Upper lobe of left lung (tissue), 4 donors: ENCODE measurements at regions not wholly inside any gene's neighbourhood (a gene's known extent, or its start where the extent isn't known, plus 50 kb on each side); places are given as distances from the start of the nearest gene placed in this dataset.

Experiments
- POLR2A ChIP-seq, 4 donors: fragments of 450-650 bp; IDR thresholded peaks; one replicate each; pipeline ENCODE4 v1.5.1; 2016 to 2017; ENCODE audit warnings: antibody characterized with exemption in 4 of 4, mild to moderate bottlenecking in 2 of 4
- TF ChIP-seq, protein P1 (sequence below), 6 experiments: fragments of 450-650 bp in 4 of 6; fragments of 200-600 bp in 2 of 6; sonication (generic) in 2 of 6; IDR thresholded peaks; one replicate each; pipeline ENCODE4 v1.5.1; 2016 to 2019; ENCODE audit warnings: antibody characterized with exemption in 6 of 6

DNA sequence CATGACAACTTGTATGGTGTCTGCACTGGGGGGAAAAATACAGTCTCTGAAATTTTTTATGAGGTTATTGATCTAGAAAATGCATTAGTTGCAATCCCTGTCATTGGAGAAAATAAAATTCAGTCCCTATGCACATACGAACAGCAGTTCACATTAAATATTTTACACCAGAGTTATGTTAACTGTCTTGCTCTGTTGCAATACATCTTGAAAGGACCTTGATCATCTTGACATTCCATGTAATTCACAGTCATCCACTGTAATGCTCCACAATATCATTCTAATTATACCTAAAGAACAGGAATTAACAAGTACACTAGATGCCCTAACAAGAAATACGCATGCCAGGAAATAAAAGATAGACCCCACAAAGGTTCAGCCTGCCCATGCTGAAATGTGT, 934.6 kb upstream of the PCDH10 start:
- TF ChIP-seq, protein P1, sequence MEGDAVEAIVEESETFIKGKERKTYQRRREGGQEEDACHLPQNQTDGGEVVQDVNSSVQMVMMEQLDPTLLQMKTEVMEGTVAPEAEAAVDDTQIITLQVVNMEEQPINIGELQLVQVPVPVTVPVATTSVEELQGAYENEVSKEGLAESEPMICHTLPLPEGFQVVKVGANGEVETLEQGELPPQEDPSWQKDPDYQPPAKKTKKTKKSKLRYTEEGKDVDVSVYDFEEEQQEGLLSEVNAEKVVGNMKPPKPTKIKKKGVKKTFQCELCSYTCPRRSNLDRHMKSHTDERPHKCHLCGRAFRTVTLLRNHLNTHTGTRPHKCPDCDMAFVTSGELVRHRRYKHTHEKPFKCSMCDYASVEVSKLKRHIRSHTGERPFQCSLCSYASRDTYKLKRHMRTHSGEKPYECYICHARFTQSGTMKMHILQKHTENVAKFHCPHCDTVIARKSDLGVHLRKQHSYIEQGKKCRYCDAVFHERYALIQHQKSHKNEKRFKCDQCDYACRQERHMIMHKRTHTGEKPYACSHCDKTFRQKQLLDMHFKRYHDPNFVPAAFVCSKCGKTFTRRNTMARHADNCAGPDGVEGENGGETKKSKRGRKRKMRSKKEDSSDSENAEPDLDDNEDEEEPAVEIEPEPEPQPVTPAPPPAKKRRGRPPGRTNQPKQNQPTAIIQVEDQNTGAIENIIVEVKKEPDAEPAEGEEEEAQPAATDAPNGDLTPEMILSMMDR (IDR thresholded peaks at IDR 0.05), result no peak
- TF ChIP-seq POLR2A (IDR thresholded peaks at IDR 0.05), result no peak
